GM23338 (cell line): ENCODE measurements at regions not wholly inside any gene's neighbourhood (a gene's known extent, or its start where the extent isn't known, plus 50 kb on each side); places are given as distances from the start of the nearest gene placed in this dataset.

ENCODE experiments used
- CREB1 ChIP-seq: fragments of 250-450 bp; sonication (Bioruptor Pico); IDR thresholded peaks from 2 replicates; pipeline ENCODE4 v1.5.0; 2020; ENCODE audit warnings: low read depth, mild to moderate bottlenecking, moderate library complexity
- CTCF ChIP-seq, 2 experiments: fragments of 200-600 bp in 1 of 2; sonication (generic) in 1 of 2; conservative IDR thresholded peaks; 2 replicates each; pipeline versions ENCODE4 v1.5.1 to v1.6.1; 2016 to 2017; ENCODE audit warnings: antibody characterized with exemption in 2 of 2, low read depth in 2 of 2, mild to moderate bottlenecking in 2 of 2, moderate library complexity in 1 of 2
- EZH2 ChIP-seq: fragments of 200-600 bp; sonication (generic); IDR thresholded peaks from one replicate; pipeline ENCODE4 v1.8.0; 2017; ENCODE audit warnings: antibody characterized with exemption, mild to moderate bottlenecking, low read depth; ENCODE audit not compliant: unreplicated experiment
- EZH2phosphoT487 ChIP-seq: fragments of 200-600 bp; sonication (generic); IDR thresholded peaks from one replicate; pipeline ENCODE4 v1.8.1; 2018; ENCODE audit warnings: antibody characterized with exemption; ENCODE audit not compliant: unreplicated experiment
- JUNB ChIP-seq: IDR thresholded peaks from one replicate; pipeline ENCODE4 v1.6.1; 2016; ENCODE audit warnings: antibody characterized with exemption; ENCODE audit not compliant: unreplicated experiment
- NANOG ChIP-seq: IDR thresholded peaks from 2 replicates; pipeline ENCODE4 v1.6.1; 2016; ENCODE audit warnings: antibody characterized with exemption, borderline replicate concordance
- POLR2AphosphoS5 ChIP-seq: IDR thresholded peaks from 2 replicates; pipeline ENCODE4 v1.6.1; 2016; ENCODE audit warnings: antibody characterized with exemption, low read depth
- STAT1 ChIP-seq: IDR thresholded peaks from one replicate; pipeline ENCODE4 v1.6.1; 2016; ENCODE audit warnings: antibody characterized with exemption; ENCODE audit not compliant: unreplicated experiment
- ZNF114 ChIP-seq: fragments of 250-450 bp; sonication (Bioruptor Pico); IDR thresholded peaks from 2 replicates; pipeline ENCODE4 v1.5.0; 2020; ENCODE audit warnings: mild to moderate bottlenecking, moderate library complexity
- ZNF331 ChIP-seq: fragments of 250-450 bp; sonication (Bioruptor Pico); IDR thresholded peaks from 2 replicates; pipeline ENCODE4 v1.5.0; 2020; ENCODE audit warnings: low read depth, mild to moderate bottlenecking, moderate library complexity
- ZNF462 ChIP-seq: fragments of 250-450 bp; sonication (Bioruptor Pico); IDR thresholded peaks from 2 replicates; pipeline ENCODE4 v1.5.0; 2020; ENCODE audit warnings: mild to moderate bottlenecking, moderate library complexity
- TF ChIP-seq, protein P1 (sequence below): IDR thresholded peaks from one replicate; pipeline ENCODE4 v1.6.1; 2018; ENCODE audit warnings: antibody characterized with exemption; ENCODE audit not compliant: unreplicated experiment
- TF ChIP-seq, protein P2 (sequence below): IDR thresholded peaks from 2 replicates; pipeline ENCODE4 v1.6.1; 2016; ENCODE audit warnings: antibody characterized with exemption

DNA sequence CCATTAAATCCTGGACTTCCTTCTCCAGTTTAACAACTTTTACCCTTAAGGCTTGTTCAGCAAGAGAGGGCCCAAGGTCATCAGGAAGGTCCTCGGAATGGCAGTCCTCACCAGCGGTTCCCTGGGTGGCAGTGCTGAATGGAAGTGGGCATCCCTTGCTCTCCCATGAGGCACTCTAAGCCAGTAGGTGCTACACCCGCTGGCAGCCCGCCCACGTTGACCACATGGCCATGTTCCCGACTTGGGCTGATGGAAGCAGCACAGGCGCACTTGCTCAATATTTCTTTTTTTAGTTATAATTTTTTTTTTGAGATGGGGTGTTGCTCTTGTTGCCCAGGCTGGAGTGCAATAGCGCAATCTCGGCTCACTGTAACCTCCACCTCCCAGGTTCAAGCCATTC lies 277.9 kb downstream of the ZC4H2 start:
- TF ChIP-seq CTCF (conservative IDR thresholded peaks at IDR 0.05; ENCODE audit: low read depth in 2 of 2), result no peak
- TF ChIP-seq CREB1, result no peak
- TF ChIP-seq EZH2, result no peak
- TF ChIP-seq JUNB, result no peak
- no peak for TF ChIP-seq POLR2AphosphoS5
- TF ChIP-seq, protein P1, sequence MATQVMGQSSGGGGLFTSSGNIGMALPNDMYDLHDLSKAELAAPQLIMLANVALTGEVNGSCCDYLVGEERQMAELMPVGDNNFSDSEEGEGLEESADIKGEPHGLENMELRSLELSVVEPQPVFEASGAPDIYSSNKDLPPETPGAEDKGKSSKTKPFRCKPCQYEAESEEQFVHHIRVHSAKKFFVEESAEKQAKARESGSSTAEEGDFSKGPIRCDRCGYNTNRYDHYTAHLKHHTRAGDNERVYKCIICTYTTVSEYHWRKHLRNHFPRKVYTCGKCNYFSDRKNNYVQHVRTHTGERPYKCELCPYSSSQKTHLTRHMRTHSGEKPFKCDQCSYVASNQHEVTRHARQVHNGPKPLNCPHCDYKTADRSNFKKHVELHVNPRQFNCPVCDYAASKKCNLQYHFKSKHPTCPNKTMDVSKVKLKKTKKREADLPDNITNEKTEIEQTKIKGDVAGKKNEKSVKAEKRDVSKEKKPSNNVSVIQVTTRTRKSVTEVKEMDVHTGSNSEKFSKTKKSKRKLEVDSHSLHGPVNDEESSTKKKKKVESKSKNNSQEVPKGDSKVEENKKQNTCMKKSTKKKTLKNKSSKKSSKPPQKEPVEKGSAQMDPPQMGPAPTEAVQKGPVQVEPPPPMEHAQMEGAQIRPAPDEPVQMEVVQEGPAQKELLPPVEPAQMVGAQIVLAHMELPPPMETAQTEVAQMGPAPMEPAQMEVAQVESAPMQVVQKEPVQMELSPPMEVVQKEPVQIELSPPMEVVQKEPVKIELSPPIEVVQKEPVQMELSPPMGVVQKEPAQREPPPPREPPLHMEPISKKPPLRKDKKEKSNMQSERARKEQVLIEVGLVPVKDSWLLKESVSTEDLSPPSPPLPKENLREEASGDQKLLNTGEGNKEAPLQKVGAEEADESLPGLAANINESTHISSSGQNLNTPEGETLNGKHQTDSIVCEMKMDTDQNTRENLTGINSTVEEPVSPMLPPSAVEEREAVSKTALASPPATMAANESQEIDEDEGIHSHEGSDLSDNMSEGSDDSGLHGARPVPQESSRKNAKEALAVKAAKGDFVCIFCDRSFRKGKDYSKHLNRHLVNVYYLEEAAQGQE, result no peak
- no peak for TF ChIP-seq STAT1
- TF ChIP-seq EZH2phosphoT487, result no peak
- TF ChIP-seq ZNF114 (CRISPR knock-in tag), result no peak
- TF ChIP-seq, protein P2, sequence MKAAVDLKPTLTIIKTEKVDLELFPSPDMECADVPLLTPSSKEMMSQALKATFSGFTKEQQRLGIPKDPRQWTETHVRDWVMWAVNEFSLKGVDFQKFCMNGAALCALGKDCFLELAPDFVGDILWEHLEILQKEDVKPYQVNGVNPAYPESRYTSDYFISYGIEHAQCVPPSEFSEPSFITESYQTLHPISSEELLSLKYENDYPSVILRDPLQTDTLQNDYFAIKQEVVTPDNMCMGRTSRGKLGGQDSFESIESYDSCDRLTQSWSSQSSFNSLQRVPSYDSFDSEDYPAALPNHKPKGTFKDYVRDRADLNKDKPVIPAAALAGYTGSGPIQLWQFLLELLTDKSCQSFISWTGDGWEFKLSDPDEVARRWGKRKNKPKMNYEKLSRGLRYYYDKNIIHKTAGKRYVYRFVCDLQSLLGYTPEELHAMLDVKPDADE, result no peak
- no peak for TF ChIP-seq NANOG
- TF ChIP-seq ZNF462, result no peak
- TF ChIP-seq ZNF331 (CRISPR knock-in tag), result no peak
